Endothelial cell of umbilical vein (primary cell): ENCODE measurements at regions not wholly inside any gene's neighbourhood (a gene's known extent, or its start where the extent isn't known, plus 50 kb on each side); places are given as distances from the start of the nearest gene placed in this dataset.

Experiments used
- FOS ChIP-seq: IDR thresholded peaks from 2 replicates; pipeline ENCODE4 v1.6.1; 2011; ENCODE audit warnings: mild to moderate bottlenecking, low read length, moderate library complexity, borderline replicate concordance; ENCODE audit not compliant: insufficient read depth
- POLR2A ChIP-seq: IDR thresholded peaks from 2 replicates; pipeline ENCODE4 v1.6.1; 2012; ENCODE audit warnings: low read depth, mild to moderate bottlenecking, control low read depth, low read length
- TF ChIP-seq, protein P1 (sequence below), 2 donors: IDR thresholded peaks; 1 replicate in 1 of 2; 2 replicates in 1 of 2; pipeline ENCODE4 v1.5.1; 2011; ENCODE audit warnings: low read length in 2 of 2, mild to moderate bottlenecking in 2 of 2, moderate library complexity in 2 of 2, control low read depth in 1 of 2, inconsistent platforms in 1 of 2, low read depth in 1 of 2; ENCODE audit not compliant: insufficient read depth in 1 of 2; ENCODE audit errors: extremely low read depth in 1 of 2

DNA sequence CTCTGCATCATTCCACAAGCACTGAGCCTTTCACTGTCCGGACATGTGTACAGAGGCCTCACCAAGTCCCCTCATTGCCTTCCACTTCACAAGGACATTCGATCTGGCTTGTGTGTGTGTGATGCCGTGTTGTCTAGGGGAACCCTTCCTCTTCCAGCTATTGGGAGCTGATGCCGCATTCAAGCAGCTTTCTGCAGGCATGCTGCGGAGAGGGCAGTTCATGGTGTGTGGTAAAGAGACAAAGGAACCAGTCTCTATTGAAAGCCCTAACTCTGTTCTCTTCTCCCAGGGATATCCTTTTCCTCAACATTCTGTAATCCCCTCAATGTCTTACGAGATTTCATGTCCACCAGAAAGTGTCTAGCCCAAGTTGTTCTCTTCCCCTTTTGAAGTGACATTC, 141.6 kb downstream of the ALOX5 start:
- TF ChIP-seq FOS (no peak), POLR2A (no peak)
- TF ChIP-seq, protein P1, sequence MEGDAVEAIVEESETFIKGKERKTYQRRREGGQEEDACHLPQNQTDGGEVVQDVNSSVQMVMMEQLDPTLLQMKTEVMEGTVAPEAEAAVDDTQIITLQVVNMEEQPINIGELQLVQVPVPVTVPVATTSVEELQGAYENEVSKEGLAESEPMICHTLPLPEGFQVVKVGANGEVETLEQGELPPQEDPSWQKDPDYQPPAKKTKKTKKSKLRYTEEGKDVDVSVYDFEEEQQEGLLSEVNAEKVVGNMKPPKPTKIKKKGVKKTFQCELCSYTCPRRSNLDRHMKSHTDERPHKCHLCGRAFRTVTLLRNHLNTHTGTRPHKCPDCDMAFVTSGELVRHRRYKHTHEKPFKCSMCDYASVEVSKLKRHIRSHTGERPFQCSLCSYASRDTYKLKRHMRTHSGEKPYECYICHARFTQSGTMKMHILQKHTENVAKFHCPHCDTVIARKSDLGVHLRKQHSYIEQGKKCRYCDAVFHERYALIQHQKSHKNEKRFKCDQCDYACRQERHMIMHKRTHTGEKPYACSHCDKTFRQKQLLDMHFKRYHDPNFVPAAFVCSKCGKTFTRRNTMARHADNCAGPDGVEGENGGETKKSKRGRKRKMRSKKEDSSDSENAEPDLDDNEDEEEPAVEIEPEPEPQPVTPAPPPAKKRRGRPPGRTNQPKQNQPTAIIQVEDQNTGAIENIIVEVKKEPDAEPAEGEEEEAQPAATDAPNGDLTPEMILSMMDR (IDR thresholded peaks at IDR 0.05; ENCODE audit: extremely low read depth in 1 of 2, insufficient read depth in 1 of 2, low read depth in 1 of 2, low read length in 2 of 2), result no peak
